IMR-90 (cell line): ENCODE measurements at regions not wholly inside any gene's neighbourhood (a gene's known extent, or its start where the extent isn't known, plus 50 kb on each side); places are given as distances from the start of the nearest gene placed in this dataset.

ENCODE experiments used
- ATAC-seq: fragments of 200-7000 bp; cut with Tn5 transposase; 2 replicates; pipeline ENCODE4 v1.9.1; 2020; ENCODE audit warnings: low read depth, mild to moderate bottlenecking, moderate library complexity
- BruUV-seq: library from RNA; stranded (reverse); fragments of 400-500 nt; replicated peaks from 2 replicates; lab custom pipeline; 2021; lab: Mats Ljungman, UMichigan
- CTCF ChIA-PET: fragments of 300-600 bp; formaldehyde crosslinking; extraction: SDS; loops from one replicate; lab custom pipeline; 2021; ENCODE audit warnings: antibody characterized with exemption; lab: Yijun Ruan, JAX
- POLR2A ChIA-PET: fragments of 300-600 bp; sonication (Branson Sonifier 250); formaldehyde crosslinking; loops from one replicate; lab custom pipeline; 2022; ENCODE audit warnings: antibody characterized with exemption; ENCODE audit not compliant: unreplicated experiment; lab: Charles Lee
- DNase-seq: peaks from one replicate; pipeline ENCODE4 v3.0.0; 2013
- H2AFZ ChIP-seq: replicated peaks from 2 replicates; pipeline ENCODE3; 2013; ENCODE audit warnings: low read length, mild to moderate bottlenecking; ENCODE audit not compliant: poor library complexity
- H2AK5ac ChIP-seq: 2 replicates; pipeline ENCODE4 v1.6.1; 2013; ENCODE audit warnings: low read depth, low read length, inconsistent platforms
- H2AK9ac ChIP-seq: replicated peaks from 2 replicates; pipeline ENCODE3; 2013; ENCODE audit warnings: mild to moderate bottlenecking, low read depth, low read length, moderate library complexity; ENCODE audit not compliant: poor library complexity
- H2BK120ac ChIP-seq: 2 replicates; pipeline ENCODE4 v1.6.1; 2013; ENCODE audit warnings: low read depth, low read length, inconsistent platforms
- H2BK15ac ChIP-seq: 3 replicates; pipeline ENCODE4 v1.6.1; 2013; ENCODE audit warnings: low read depth, low read length, inconsistent platforms
- H2BK20ac ChIP-seq: 2 replicates; pipeline ENCODE4 v1.6.1; 2013; ENCODE audit warnings: low read depth, mild to moderate bottlenecking, inconsistent platforms, low read length, moderate library complexity
- H2BK5ac ChIP-seq: 2 replicates; pipeline ENCODE4 v1.6.1; 2013; ENCODE audit warnings: mild to moderate bottlenecking, low read depth, low read length, inconsistent platforms; ENCODE audit not compliant: poor library complexity, severe bottlenecking
- H3K14ac ChIP-seq: replicated peaks from 2 replicates; pipeline ENCODE4 v1.6.1; 2013; ENCODE audit warnings: low read depth, low read length, inconsistent platforms
- H3K18ac ChIP-seq: 2 replicates; pipeline ENCODE4 v1.6.1; 2013; ENCODE audit warnings: low read depth, low read length, control low read depth
- H3K23ac ChIP-seq: 2 replicates; pipeline ENCODE4 v1.6.1; 2013; ENCODE audit warnings: low read depth, low read length, inconsistent platforms
- H3K27ac ChIP-seq: 2 replicates; pipeline ENCODE4 v1.5.1; 2013; ENCODE audit warnings: mild to moderate bottlenecking, control low read depth, low read length; ENCODE audit not compliant: insufficient read depth
- H3K27me3 ChIP-seq: 2 replicates; pipeline ENCODE4 v1.6.1; 2013; ENCODE audit warnings: low read length; ENCODE audit not compliant: control insufficient read depth, insufficient read depth
- H3K36me3 ChIP-seq: 2 replicates; pipeline ENCODE4 v1.6.1; 2013; ENCODE audit warnings: low read length, mixed read lengths; ENCODE audit not compliant: control insufficient read depth, insufficient read depth
- H3K4ac ChIP-seq: 2 replicates; pipeline ENCODE4 v1.6.1; 2013; ENCODE audit warnings: low read depth, low read length, inconsistent platforms
- H3K4me1 ChIP-seq: 2 replicates; pipeline ENCODE4 v1.6.1; 2013; ENCODE audit warnings: low read length, mixed read lengths; ENCODE audit not compliant: control insufficient read depth, insufficient read depth
- H3K4me2 ChIP-seq: 2 replicates; pipeline ENCODE4 v1.6.1; 2013; ENCODE audit warnings: low read depth, mild to moderate bottlenecking, control low read depth, low read length, moderate library complexity
- H3K4me3 ChIP-seq: 2 replicates; pipeline ENCODE4 v1.5.1; 2013; ENCODE audit warnings: low read depth, mild to moderate bottlenecking, control low read depth, low read length, moderate library complexity; ENCODE audit not compliant: insufficient read depth
- H3K56ac ChIP-seq: 2 replicates; pipeline ENCODE4 v1.6.1; 2013; ENCODE audit warnings: low read length, inconsistent platforms; ENCODE audit not compliant: insufficient read depth; ENCODE audit errors: extremely low read depth
- H3K79me1 ChIP-seq, 2 experiments: 2 replicates each; pipeline ENCODE4 v1.6.1; 2013; ENCODE audit warnings: low read length in 2 of 2, inconsistent platforms in 1 of 2, low read depth in 1 of 2
- H3K9ac ChIP-seq: 2 replicates; pipeline ENCODE4 v1.6.1; 2013; ENCODE audit warnings: low read depth, low read length, control low read depth
- H3K9me1 ChIP-seq: 2 replicates; pipeline ENCODE4 v1.6.1; 2013; ENCODE audit warnings: low read length, inconsistent platforms; ENCODE audit not compliant: insufficient read depth
- H3K9me3 ChIP-seq: 2 replicates; pipeline ENCODE4 v1.6.1; 2013; ENCODE audit warnings: low read length; ENCODE audit not compliant: control insufficient read depth, insufficient read depth
- H4K20me1 ChIP-seq: 2 replicates; pipeline ENCODE4 v1.6.1; 2013; ENCODE audit warnings: low read length, inconsistent platforms; ENCODE audit not compliant: insufficient read depth
- H4K5ac ChIP-seq: 2 replicates; pipeline ENCODE4 v1.6.1; 2013; ENCODE audit warnings: mild to moderate bottlenecking, low read depth, low read length, control low read depth
- H4K8ac ChIP-seq, 2 experiments: 2 replicates each; pipeline ENCODE4 v1.6.1; 2013; ENCODE audit warnings: low read depth in 2 of 2, low read length in 2 of 2, control low read depth in 1 of 2, inconsistent platforms in 1 of 2
- H4K91ac ChIP-seq: 2 replicates; pipeline ENCODE4 v1.6.1; 2013; ENCODE audit warnings: low read depth, low read length, inconsistent platforms; ENCODE audit not compliant: insufficient read depth
- CEBPB ChIP-seq: IDR thresholded peaks from 2 replicates; pipeline ENCODE4 v1.6.1; 2012; ENCODE audit warnings: low read depth, low read length, improper control_type of control experiment
- FOS ChIP-seq: fragments of 150-350 bp; IDR thresholded peaks from 2 replicates; pipeline ENCODE4 v1.6.1; 2016; ENCODE audit warnings: low read depth, low read length
- POLR2A ChIP-seq: IDR thresholded peaks from 2 replicates; pipeline ENCODE4 v1.6.1; 2012; ENCODE audit warnings: mild to moderate bottlenecking, low read depth, low read length
- RCOR1 ChIP-seq: IDR thresholded peaks from 2 replicates; pipeline ENCODE4 v1.6.1; 2012; ENCODE audit warnings: mild to moderate bottlenecking, low read length, improper control_type of control experiment; ENCODE audit not compliant: insufficient replicate concordance
- WGBS, 2 experiments: methylation state at CpG; one replicate each; pipeline versions ENCODE4 v1.1.5 to v1.1.7; 2013; ENCODE audit warnings: missing lambda C conversion rate in 2 of 2; ENCODE audit not compliant: insufficient read length in 1 of 2; ENCODE audit errors: extremely low coverage in 2 of 2; 5-methylcytosine and 5-hydroxymethylcytosine counted together
- dilution Hi-C: fragments of 300-500 bp; cut with HindIII; formaldehyde crosslinking; loops from one replicate; pipeline ENCODE4 v1.14.3; 2018; ENCODE audit warnings: low sequenced_read_pairs; ENCODE audit not compliant: unreplicated experiment
- in situ Hi-C: fragments of 300-500 bp; cut with MboI; formaldehyde crosslinking; loops from 3 replicates; pipeline ENCODE4 v1.14.3; 2019; ENCODE audit warnings: low sequenced_read_pairs, inconsistent platforms, mixed read lengths
- intact Hi-C: fragments of 100-400 bp; cut with micrococcal nuclease; formaldehyde crosslinking; loops from 2 replicates; pipeline ENCODE4 v1.10.0; 2022

- no peaks in the 10 kb centered on the region for H3K79me1 ChIP-seq
- TF ChIP-seq POLR2A (no peak), CEBPB (no peak), RCOR1 (no peak), FOS (no peak)
- no peak overlapping the region for H3K4ac ChIP-seq
- no peak overlapping the region for H3K9ac ChIP-seq
- H4K5ac ChIP-seq: no peak overlapping the region
- H3K9me3 ChIP-seq: no peaks in the 10 kb centered on the region
- no peaks in the 10 kb centered on the region for H3K9me1 ChIP-seq
- no peak overlapping the region for H3K4me3 ChIP-seq
- no peak overlapping the region for H3K14ac ChIP-seq
- H2BK120ac ChIP-seq: no peak overlapping the region
- no peaks in the 10 kb centered on the region for H4K20me1 ChIP-seq
- WGBS, 2 experiments: no CpG with 5 or more reads among the region's 1 CpG
- no peak overlapping the region for H2AK5ac ChIP-seq
- no peak overlapping the region for H2BK20ac ChIP-seq
- no peak overlapping the region for H3K18ac ChIP-seq
- no peak overlapping the region for H2AFZ ChIP-seq
- in situ Hi-C loops (no loop called here), dilution Hi-C loops (no loop called here), intact Hi-C loops (no loop called here)
- H3K27me3 ChIP-seq: no peaks in the 10 kb centered on the region
- no peak overlapping the region for H3K27ac ChIP-seq
- no peak overlapping the region for H4K91ac ChIP-seq
- H2BK15ac ChIP-seq: no peak overlapping the region
- no peak overlapping the region for H3K56ac ChIP-seq
- H2AK9ac ChIP-seq: no peak overlapping the region
- no peaks in the 10 kb centered on the region for H3K4me1 ChIP-seq
- DNase-seq (no peak), ATAC-seq (no peak)
- no peak overlapping the region for H2BK5ac ChIP-seq
- CTCF ChIA-PET: interaction anchor here (0.5 kb wide), 1 partner anchor 82 kb away, joined by 4 read pairs; no protein-coding TSS in a partner anchor
- H4K8ac ChIP-seq: no peak overlapping the region
- no peak overlapping the region for H3K23ac ChIP-seq
- BruUV-seq: no TSS peak
- H3K4me2 ChIP-seq: no peak overlapping the region
- no peaks in the 10 kb centered on the region for H3K36me3 ChIP-seq
- POLR2A ChIA-PET: no interaction called here
Measured at GRCh38 chr2:190599073-190599472, 49.8 kb upstream of the NAB1 start.
